ENCODE measurements at regions not wholly inside any gene's neighbourhood (a gene's known extent, or its start where the extent isn't known, plus 50 kb on each side); places are given as distances from the start of the nearest gene placed in this dataset.

- H3K36me3 ChIP-seq (ENCODE audit: control insufficient read depth, low read length) = no peaks in the 10 kb centered on the region
- no peaks in the 10 kb centered on the region for H3K79me2 ChIP-seq (ENCODE audit: control insufficient read depth, low read length)
- H3K27ac ChIP-seq (ENCODE audit: low read depth, low read length) = no peak overlapping the region
- peaks cover 4% of the 10 kb centered on the region for H3K27me3 ChIP-seq (ENCODE audit: control insufficient read depth, low read length)
- H3K4me1 ChIP-seq (ENCODE audit: control insufficient read depth, low read length) = 0 out of 2 replicates have a peak, but pooled peaks cover 4% of the 10 kb centered on the region
- no peaks in the 10 kb centered on the region for H3F3A ChIP-seq (ENCODE audit: control insufficient read depth, insufficient read depth)
- no peaks in the 10 kb centered on the region; the same call in 1 of the 2 replicates for H3K9me2 ChIP-seq (replicated peaks; ENCODE audit: control insufficient read depth, low read length)
- no peaks in the 10 kb centered on the region for H3K9me3 ChIP-seq (ENCODE audit: control insufficient read depth, insufficient read depth, low read length)
- no peaks in the 10 kb centered on the region for H4K20me1 ChIP-seq (ENCODE audit: control insufficient read depth, insufficient read depth, low read depth, low read length)
- H3K4me2 ChIP-seq (ENCODE audit: low read length) = no peak overlapping the region
- no peak overlapping the region for H3K4me3 ChIP-seq (ENCODE audit: low read length)
- no peak for TF ChIP-seq EZH2phosphoT487 (IDR thresholded peaks at IDR 0.05; ENCODE audit: borderline replicate concordance, low read length)
- TF ChIP-seq, protein P1, sequence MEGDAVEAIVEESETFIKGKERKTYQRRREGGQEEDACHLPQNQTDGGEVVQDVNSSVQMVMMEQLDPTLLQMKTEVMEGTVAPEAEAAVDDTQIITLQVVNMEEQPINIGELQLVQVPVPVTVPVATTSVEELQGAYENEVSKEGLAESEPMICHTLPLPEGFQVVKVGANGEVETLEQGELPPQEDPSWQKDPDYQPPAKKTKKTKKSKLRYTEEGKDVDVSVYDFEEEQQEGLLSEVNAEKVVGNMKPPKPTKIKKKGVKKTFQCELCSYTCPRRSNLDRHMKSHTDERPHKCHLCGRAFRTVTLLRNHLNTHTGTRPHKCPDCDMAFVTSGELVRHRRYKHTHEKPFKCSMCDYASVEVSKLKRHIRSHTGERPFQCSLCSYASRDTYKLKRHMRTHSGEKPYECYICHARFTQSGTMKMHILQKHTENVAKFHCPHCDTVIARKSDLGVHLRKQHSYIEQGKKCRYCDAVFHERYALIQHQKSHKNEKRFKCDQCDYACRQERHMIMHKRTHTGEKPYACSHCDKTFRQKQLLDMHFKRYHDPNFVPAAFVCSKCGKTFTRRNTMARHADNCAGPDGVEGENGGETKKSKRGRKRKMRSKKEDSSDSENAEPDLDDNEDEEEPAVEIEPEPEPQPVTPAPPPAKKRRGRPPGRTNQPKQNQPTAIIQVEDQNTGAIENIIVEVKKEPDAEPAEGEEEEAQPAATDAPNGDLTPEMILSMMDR (IDR thresholded peaks at IDR 0.05; ENCODE audit: low read depth, low read length, poor library complexity, severe bottlenecking) = no peak
These were observed 143.7 kb upstream of the SLC30A5 start for GRCh38 chr5:68950125-68950524.

DNA sequence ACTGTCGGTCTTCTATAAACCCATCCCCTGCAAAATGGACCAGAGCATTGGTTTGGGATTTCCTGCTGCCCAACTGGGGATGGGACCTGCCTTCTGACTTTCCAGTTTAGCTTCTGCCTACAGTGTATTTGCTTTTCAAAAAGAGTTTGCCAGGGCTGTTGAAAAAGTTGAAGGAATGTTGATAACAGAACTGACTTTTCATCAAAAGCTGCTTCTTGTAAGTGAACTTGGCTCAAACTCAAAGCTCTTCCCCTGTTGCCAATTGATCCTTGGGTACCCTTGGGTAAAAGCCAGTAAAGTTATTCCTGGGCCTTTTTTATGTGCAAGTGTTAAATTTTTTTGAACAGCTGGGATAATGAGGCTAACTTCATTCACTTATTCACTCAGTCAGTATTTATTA is 142.9 kb upstream of the SLC30A5 start:
- H3F3A ChIP-seq (ENCODE audit: control insufficient read depth, insufficient read depth) = no peaks in the 10 kb centered on the region
- TF ChIP-seq, protein P1 (IDR thresholded peaks at IDR 0.05; ENCODE audit: low read depth, low read length, poor library complexity, severe bottlenecking) = no peak
- no peak for TF ChIP-seq EZH2phosphoT487 (IDR thresholded peaks at IDR 0.05; ENCODE audit: borderline replicate concordance, low read length)
- H3K79me2 ChIP-seq (ENCODE audit: control insufficient read depth, low read length) = no peaks in the 10 kb centered on the region
- no peaks in the 10 kb centered on the region for H4K20me1 ChIP-seq (ENCODE audit: control insufficient read depth, insufficient read depth, low read depth, low read length)
- no peak overlapping the region for H3K27ac ChIP-seq (ENCODE audit: low read depth, low read length)
- 0 out of 2 replicates have a peak, but pooled peaks cover 4% of the 10 kb centered on the region for H3K4me1 ChIP-seq (ENCODE audit: control insufficient read depth, low read length)
- no peaks in the 10 kb centered on the region; the same call in 1 of the 2 replicates for H3K9me2 ChIP-seq (replicated peaks; ENCODE audit: control insufficient read depth, low read length)
- no peak overlapping the region for H3K4me3 ChIP-seq (ENCODE audit: low read length)
- H3K27me3 ChIP-seq (ENCODE audit: control insufficient read depth, low read length) = peaks cover 4% of the 10 kb centered on the region
- no peaks in the 10 kb centered on the region for H3K36me3 ChIP-seq (ENCODE audit: control insufficient read depth, low read length)
- H3K9me3 ChIP-seq (ENCODE audit: control insufficient read depth, insufficient read depth, low read length) = no peaks in the 10 kb centered on the region
- H3K4me2 ChIP-seq (ENCODE audit: low read length) = no peak overlapping the region

DNA sequence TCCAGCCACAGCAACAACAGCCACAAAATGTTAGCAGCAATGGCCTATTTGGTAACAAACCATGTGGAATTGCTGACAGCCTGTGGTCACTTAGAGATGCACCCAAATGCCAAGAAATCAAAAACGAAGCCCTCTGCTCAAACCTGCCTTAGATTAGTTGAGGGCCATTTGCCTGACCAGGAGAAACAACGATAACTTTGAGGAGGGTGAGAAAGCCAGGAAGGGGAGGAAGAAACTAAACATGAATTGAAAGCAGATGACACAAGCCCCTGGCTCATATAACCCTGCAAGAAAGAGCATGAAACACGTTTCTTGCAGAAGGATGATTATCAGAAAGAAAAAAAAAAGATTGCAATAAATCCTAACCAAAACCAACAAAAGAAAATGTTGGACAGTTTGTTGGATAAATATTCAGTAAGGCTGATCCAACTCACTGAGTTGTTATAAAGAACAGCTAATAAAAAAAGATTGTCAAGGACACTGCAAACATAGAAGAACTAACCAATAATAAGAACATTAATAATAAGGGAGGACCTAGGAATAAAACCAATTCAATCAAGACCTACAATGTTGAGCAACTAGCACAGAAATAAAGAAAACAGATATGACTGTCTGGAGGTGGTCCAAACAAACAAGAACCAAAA is 140.5 kb upstream of the SLC30A5 start:
- H3K9me3 ChIP-seq (ENCODE audit: control insufficient read depth, insufficient read depth, low read length) = no peaks in the 10 kb centered on the region
- TF ChIP-seq, protein P1 (IDR thresholded peaks at IDR 0.05; ENCODE audit: low read depth, low read length, poor library complexity, severe bottlenecking) = no peak
- TF ChIP-seq EZH2phosphoT487 (IDR thresholded peaks at IDR 0.05; ENCODE audit: borderline replicate concordance, low read length) = no peak
- no peak overlapping the region for H3K27ac ChIP-seq (ENCODE audit: low read depth, low read length)

More for the DNA sequence above, 140.5 kb upstream of the SLC30A5 start:
- H3K4me3 ChIP-seq (ENCODE audit: low read length) = no peak overlapping the region
- no peaks in the 10 kb centered on the region for H3K79me2 ChIP-seq (ENCODE audit: control insufficient read depth, low read length)
- H3K36me3 ChIP-seq (ENCODE audit: control insufficient read depth, low read length) = no peaks in the 10 kb centered on the region
- H3K27me3 ChIP-seq (ENCODE audit: control insufficient read depth, low read length) = no peaks in the 10 kb centered on the region; the same call in 1 of the 2 replicates
- H4K20me1 ChIP-seq (ENCODE audit: control insufficient read depth, insufficient read depth, low read depth, low read length) = no peaks in the 10 kb centered on the region
- H3K9me2 ChIP-seq (replicated peaks; ENCODE audit: control insufficient read depth, low read length) = no peaks in the 10 kb centered on the region; the same call in 1 of the 2 replicates
- 0 out of 2 replicates have a peak, but pooled peaks cover 4% of the 10 kb centered on the region for H3K4me1 ChIP-seq (ENCODE audit: control insufficient read depth, low read length)
- no peak overlapping the region for H3K4me2 ChIP-seq (ENCODE audit: low read length)
- no peaks in the 10 kb centered on the region for H3F3A ChIP-seq (ENCODE audit: control insufficient read depth, insufficient read depth)

Data from DOHH2 (cell line).